HEK293 (cell line): ENCODE measurements at regions not wholly inside any gene's neighbourhood (a gene's known extent, or its start where the extent isn't known, plus 50 kb on each side); places are given as distances from the start of the nearest gene placed in this dataset.

Experiments used
- CTCF ChIA-PET: fragments of 350-600 bp; formaldehyde crosslinking; extraction: SDS; loops from one replicate; lab custom pipeline; 2021; ENCODE audit warnings: antibody characterized with exemption; lab: Yijun Ruan, JAX
- POLR2A ChIA-PET: fragments of 300-600 bp; formaldehyde crosslinking; extraction: SDS; loops from one replicate; lab custom pipeline; 2020; ENCODE audit warnings: antibody characterized with exemption, inconsistent platforms; lab: Yijun Ruan, JAX
- H3K27ac ChIP-seq: fragments of 200-500 bp; sonication (Bioruptor generic); 2 replicates; pipeline ENCODE4 v1.5.1; 2014; ENCODE audit warnings: low read depth, low read length, control low read depth, inconsistent platforms; ENCODE audit errors: extremely low read depth
- H3K36me3 ChIP-seq, 2 experiments: fragments of 200-500 bp in 1 of 2; sonication (Bioruptor generic) in 1 of 2; 1 replicate in 1 of 2; 2 replicates in 1 of 2; pipeline ENCODE4 v1.5.1; 2014 to 2017; ENCODE audit warnings: inconsistent platforms in 2 of 2, low read length in 2 of 2; ENCODE audit not compliant: control insufficient read depth in 2 of 2, insufficient read depth in 1 of 2
- H3K4me1 ChIP-seq: fragments of 200-500 bp; sonication (Bioruptor generic); 2 replicates; pipeline ENCODE4 v1.5.1; 2014; ENCODE audit warnings: mild to moderate bottlenecking, low read length, inconsistent platforms; ENCODE audit not compliant: control insufficient read depth, insufficient read depth
- H3K4me3 ChIP-seq: 2 replicates; pipeline ENCODE4 v1.5.1; 2011; ENCODE audit warnings: low read depth, mild to moderate bottlenecking, control low read depth, low read length, moderate library complexity
- H3K9me3 ChIP-seq: fragments of 200-500 bp; sonication (Bioruptor generic); 2 replicates; pipeline ENCODE4 v1.5.1; 2014; ENCODE audit warnings: low read depth, low read length, inconsistent platforms; ENCODE audit not compliant: control insufficient read depth, insufficient read depth
- BCL11B ChIP-seq: fragments of 450-650 bp; formaldehyde crosslinking; IDR thresholded peaks from 2 replicates; pipeline ENCODE4 v1.5.1; 2016; ENCODE audit warnings: low read depth, missing biosample characterization, missing genetic modification characterization
- KLF1 ChIP-seq: fragments of 450-650 bp; formaldehyde crosslinking; IDR thresholded peaks from 2 replicates; pipeline ENCODE4 v1.5.1; 2016; ENCODE audit warnings: missing biosample characterization, missing genetic modification characterization
- KLF8 ChIP-seq: fragments of 450-650 bp; formaldehyde crosslinking; IDR thresholded peaks from 2 replicates; pipeline ENCODE4 v1.5.1; 2016; ENCODE audit warnings: missing biosample characterization, missing genetic modification characterization
- RBAK ChIP-seq: fragments of 450-650 bp; formaldehyde crosslinking; IDR thresholded peaks from 2 replicates; pipeline ENCODE4 v1.5.1; 2016; ENCODE audit warnings: missing biosample characterization, missing genetic modification characterization
- SP3 ChIP-seq: fragments of 450-650 bp; formaldehyde crosslinking; IDR thresholded peaks from 2 replicates; pipeline ENCODE4 v1.5.1; 2016; ENCODE audit warnings: missing biosample characterization, missing genetic modification characterization
- SP7 ChIP-seq: fragments of 450-650 bp; formaldehyde crosslinking; IDR thresholded peaks from 2 replicates; pipeline ENCODE4 v1.5.1; 2016; ENCODE audit warnings: missing biosample characterization, missing genetic modification characterization
- ZFHX2 ChIP-seq: fragments of 450-650 bp; formaldehyde crosslinking; conservative IDR thresholded peaks from 2 replicates; pipeline ENCODE4 v1.5.1; 2016; ENCODE audit warnings: missing biosample characterization, missing genetic modification characterization
- ZNF169 ChIP-seq: fragments of 450-650 bp; formaldehyde crosslinking; IDR thresholded peaks from 2 replicates; pipeline ENCODE4 v1.5.1; 2016; ENCODE audit warnings: missing biosample characterization, missing genetic modification characterization
- ZNF184 ChIP-seq: fragments of 450-650 bp; IDR thresholded peaks from 2 replicates; pipeline ENCODE4 v1.5.1; 2018; ENCODE audit warnings: missing biosample characterization, mild to moderate bottlenecking, missing genetic modification characterization
- ZNF211 ChIP-seq: fragments of 450-650 bp; formaldehyde crosslinking; IDR thresholded peaks from 2 replicates; pipeline ENCODE4 v1.5.1; 2016; ENCODE audit warnings: low read depth, missing biosample characterization, missing genetic modification characterization
- ZNF221 ChIP-seq: fragments of 450-650 bp; formaldehyde crosslinking; IDR thresholded peaks from 2 replicates; pipeline ENCODE4 v1.5.1; 2017; ENCODE audit warnings: missing biosample characterization, missing genetic modification characterization, borderline replicate concordance
- ZNF664 ChIP-seq: fragments of 450-650 bp; formaldehyde crosslinking; IDR thresholded peaks from 2 replicates; pipeline ENCODE4 v1.5.1; 2016; ENCODE audit warnings: missing biosample characterization, missing genetic modification characterization
- ZNF747 ChIP-seq: fragments of 450-650 bp; formaldehyde crosslinking; IDR thresholded peaks from 2 replicates; pipeline ENCODE4 v1.5.1; 2016; ENCODE audit warnings: missing biosample characterization, missing genetic modification characterization
- ZNF768 ChIP-seq: fragments of 450-650 bp; formaldehyde crosslinking; IDR thresholded peaks from 2 replicates; pipeline ENCODE4 v1.5.1; 2018; ENCODE audit warnings: missing biosample characterization, mild to moderate bottlenecking, missing genetic modification characterization
- ZXDB ChIP-seq: fragments of 450-650 bp; formaldehyde crosslinking; IDR thresholded peaks from 2 replicates; pipeline ENCODE4 v1.5.1; 2016; ENCODE audit warnings: missing biosample characterization, missing genetic modification characterization
- TF ChIP-seq, protein P1 (sequence below): fragments of 450-650 bp; formaldehyde crosslinking; IDR thresholded peaks from 2 replicates; pipeline ENCODE4 v1.5.0; 2017; ENCODE audit warnings: missing biosample characterization, missing genetic modification characterization, borderline replicate concordance
- TF ChIP-seq, protein P2 (sequence below): fragments of 450-650 bp; formaldehyde crosslinking; IDR thresholded peaks from 2 replicates; pipeline ENCODE4 v1.5.1; 2016; ENCODE audit warnings: missing biosample characterization, missing genetic modification characterization
- TF ChIP-seq, protein P3 (sequence below): fragments of 450-650 bp; formaldehyde crosslinking; optimal IDR thresholded peaks from 2 replicates; pipeline ENCODE3; 2016; ENCODE audit warnings: missing biosample characterization, mild to moderate bottlenecking, missing genetic modification characterization
- TF ChIP-seq, protein P4 (sequence below): fragments of 450-650 bp; formaldehyde crosslinking; IDR thresholded peaks from 2 replicates; pipeline ENCODE4 v1.5.1; 2017; ENCODE audit warnings: missing biosample characterization, missing genetic modification characterization
- TF ChIP-seq, protein P5 (sequence below): fragments of 450-650 bp; formaldehyde crosslinking; IDR thresholded peaks from 2 replicates; pipeline ENCODE4 v1.5.1; 2016; ENCODE audit warnings: missing biosample characterization, missing genetic modification characterization
- TF ChIP-seq, protein P6 (sequence below): fragments of 450-650 bp; formaldehyde crosslinking; IDR thresholded peaks from 2 replicates; pipeline ENCODE4 v1.5.1; 2016; ENCODE audit warnings: missing biosample characterization, missing genetic modification characterization

DNA sequence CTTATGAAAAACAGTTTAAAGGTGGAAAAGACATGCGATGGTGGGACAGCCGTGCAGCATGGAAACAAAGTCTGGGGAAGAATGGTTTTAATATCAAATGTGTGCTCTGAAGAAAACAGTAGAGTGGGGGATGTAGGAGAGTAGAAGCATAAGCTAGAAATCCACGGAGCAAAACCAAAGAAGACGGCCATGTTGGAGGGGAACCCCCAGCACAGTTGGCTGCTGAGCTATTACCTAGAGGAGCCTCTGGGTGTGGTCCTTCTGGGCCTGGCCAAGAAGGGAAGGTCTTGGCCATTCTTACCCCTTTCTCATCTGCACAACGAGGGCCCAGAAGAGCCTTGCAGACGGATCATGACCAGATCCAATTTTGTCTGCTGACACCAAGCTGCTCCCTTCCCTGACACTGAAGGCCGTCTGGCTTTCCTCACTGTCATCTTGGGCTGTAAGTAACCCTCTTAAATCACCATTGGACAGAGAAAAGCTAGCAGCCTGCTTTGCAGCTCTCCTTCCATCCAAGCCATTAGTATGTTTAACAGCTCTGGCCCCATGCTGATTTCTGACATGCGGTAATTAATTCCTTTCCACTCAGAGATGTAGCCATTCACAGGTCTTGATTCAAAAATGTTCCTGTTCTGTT is 189.5 kb downstream of the SEC61B start:
- no peaks in the 10 kb centered on the region for H3K4me1 ChIP-seq
- ChIA-PET POLR2A (no interaction called here), CTCF (no interaction called here)
- no peaks in the 10 kb centered on the region for H3K36me3 ChIP-seq
- TF ChIP-seq, protein P1, sequence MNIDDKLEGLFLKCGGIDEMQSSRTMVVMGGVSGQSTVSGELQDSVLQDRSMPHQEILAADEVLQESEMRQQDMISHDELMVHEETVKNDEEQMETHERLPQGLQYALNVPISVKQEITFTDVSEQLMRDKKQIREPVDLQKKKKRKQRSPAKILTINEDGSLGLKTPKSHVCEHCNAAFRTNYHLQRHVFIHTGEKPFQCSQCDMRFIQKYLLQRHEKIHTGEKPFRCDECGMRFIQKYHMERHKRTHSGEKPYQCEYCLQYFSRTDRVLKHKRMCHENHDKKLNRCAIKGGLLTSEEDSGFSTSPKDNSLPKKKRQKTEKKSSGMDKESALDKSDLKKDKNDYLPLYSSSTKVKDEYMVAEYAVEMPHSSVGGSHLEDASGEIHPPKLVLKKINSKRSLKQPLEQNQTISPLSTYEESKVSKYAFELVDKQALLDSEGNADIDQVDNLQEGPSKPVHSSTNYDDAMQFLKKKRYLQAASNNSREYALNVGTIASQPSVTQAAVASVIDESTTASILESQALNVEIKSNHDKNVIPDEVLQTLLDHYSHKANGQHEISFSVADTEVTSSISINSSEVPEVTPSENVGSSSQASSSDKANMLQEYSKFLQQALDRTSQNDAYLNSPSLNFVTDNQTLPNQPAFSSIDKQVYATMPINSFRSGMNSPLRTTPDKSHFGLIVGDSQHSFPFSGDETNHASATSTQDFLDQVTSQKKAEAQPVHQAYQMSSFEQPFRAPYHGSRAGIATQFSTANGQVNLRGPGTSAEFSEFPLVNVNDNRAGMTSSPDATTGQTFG (tag by site-specific recombination): no peak
- no peak for TF ChIP-seq SP3 (tag by site-specific recombination)
- TF ChIP-seq SP7 (tag by site-specific recombination): no peak
- TF ChIP-seq ZFHX2 (tag by site-specific recombination): no peak
- no peak for TF ChIP-seq ZNF184 (tag by site-specific recombination)
- no peak for TF ChIP-seq ZNF221
- TF ChIP-seq BCL11B: no peak
- TF ChIP-seq, protein P2, sequence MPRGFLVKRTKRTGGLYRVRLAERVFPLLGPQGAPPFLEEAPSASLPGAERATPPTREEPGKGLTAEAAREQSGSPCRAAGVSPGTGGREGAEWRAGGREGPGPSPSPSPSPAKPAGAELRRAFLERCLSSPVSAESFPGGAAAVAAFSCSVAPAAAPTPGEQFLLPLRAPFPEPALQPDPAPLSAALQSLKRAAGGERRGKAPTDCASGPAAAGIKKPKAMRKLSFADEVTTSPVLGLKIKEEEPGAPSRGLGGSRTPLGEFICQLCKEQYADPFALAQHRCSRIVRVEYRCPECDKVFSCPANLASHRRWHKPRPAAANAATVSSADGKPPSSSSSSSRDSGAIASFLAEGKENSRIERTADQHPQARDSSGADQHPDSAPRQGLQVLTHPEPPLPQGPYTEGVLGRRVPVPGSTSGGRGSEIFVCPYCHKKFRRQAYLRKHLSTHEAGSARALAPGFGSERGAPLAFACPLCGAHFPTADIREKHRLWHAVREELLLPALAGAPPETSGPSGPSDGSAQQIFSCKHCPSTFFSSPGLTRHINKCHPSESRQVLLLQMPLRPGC: no peak
- no peak for TF ChIP-seq KLF1
- TF ChIP-seq ZNF169 (tag by site-specific recombination): no peak
- TF ChIP-seq ZXDB (tag by site-specific recombination): no peak
- TF ChIP-seq KLF8 (tag by site-specific recombination): no peak
- TF ChIP-seq, protein P3, sequence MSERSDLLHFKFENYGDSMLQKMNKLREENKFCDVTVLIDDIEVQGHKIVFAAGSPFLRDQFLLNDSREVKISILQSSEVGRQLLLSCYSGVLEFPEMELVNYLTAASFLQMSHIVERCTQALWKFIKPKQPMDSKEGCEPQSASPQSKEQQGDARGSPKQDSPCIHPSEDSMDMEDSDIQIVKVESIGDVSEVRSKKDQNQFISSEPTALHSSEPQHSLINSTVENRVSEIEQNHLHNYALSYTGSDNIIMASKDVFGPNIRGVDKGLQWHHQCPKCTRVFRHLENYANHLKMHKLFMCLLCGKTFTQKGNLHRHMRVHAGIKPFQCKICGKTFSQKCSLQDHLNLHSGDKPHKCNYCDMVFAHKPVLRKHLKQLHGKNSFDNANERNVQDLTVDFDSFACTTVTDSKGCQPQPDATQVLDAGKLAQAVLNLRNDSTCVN: no peak
- no peaks in the 10 kb centered on the region for H3K9me3 ChIP-seq
- no peak overlapping the region for H3K4me3 ChIP-seq
- H3K27ac ChIP-seq: no peak overlapping the region

DNA sequence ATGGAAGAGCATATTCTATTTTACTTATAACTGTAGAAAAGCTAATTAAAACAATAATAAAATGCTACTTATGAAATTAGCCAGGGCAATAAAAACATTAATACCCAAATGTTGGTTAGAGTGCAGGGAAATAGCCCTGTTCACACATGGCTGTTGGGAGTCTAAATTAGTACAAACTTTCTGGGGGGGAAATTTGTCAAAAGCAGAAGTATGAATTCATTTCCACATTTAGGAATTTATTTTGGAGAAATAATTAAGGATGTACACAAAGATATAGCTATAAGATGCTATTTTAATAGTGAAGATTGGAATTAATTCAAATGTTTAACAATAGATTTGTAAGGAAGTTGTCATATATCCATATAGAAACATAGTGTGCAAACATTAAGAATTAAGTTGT is 190.5 kb downstream of the SEC61B start:
- no peak overlapping the region for H3K4me3 ChIP-seq
- no peaks in the 10 kb centered on the region for H3K36me3 ChIP-seq
- ChIA-PET CTCF (no interaction called here), POLR2A (no interaction called here)
- no peaks in the 10 kb centered on the region for H3K9me3 ChIP-seq
- no peaks in the 10 kb centered on the region for H3K4me1 ChIP-seq
- H3K27ac ChIP-seq: no peak overlapping the region
- no peak for TF ChIP-seq RBAK (tag by site-specific recombination)
- TF ChIP-seq, protein P4, sequence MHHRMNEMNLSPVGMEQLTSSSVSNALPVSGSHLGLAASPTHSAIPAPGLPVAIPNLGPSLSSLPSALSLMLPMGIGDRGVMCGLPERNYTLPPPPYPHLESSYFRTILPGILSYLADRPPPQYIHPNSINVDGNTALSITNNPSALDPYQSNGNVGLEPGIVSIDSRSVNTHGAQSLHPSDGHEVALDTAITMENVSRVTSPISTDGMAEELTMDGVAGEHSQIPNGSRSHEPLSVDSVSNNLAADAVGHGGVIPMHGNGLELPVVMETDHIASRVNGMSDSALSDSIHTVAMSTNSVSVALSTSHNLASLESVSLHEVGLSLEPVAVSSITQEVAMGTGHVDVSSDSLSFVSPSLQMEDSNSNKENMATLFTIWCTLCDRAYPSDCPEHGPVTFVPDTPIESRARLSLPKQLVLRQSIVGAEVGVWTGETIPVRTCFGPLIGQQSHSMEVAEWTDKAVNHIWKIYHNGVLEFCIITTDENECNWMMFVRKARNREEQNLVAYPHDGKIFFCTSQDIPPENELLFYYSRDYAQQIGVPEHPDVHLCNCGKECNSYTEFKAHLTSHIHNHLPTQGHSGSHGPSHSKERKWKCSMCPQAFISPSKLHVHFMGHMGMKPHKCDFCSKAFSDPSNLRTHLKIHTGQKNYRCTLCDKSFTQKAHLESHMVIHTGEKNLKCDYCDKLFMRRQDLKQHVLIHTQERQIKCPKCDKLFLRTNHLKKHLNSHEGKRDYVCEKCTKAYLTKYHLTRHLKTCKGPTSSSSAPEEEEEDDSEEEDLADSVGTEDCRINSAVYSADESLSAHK (tag by site-specific recombination): no peak
- TF ChIP-seq, protein P5, sequence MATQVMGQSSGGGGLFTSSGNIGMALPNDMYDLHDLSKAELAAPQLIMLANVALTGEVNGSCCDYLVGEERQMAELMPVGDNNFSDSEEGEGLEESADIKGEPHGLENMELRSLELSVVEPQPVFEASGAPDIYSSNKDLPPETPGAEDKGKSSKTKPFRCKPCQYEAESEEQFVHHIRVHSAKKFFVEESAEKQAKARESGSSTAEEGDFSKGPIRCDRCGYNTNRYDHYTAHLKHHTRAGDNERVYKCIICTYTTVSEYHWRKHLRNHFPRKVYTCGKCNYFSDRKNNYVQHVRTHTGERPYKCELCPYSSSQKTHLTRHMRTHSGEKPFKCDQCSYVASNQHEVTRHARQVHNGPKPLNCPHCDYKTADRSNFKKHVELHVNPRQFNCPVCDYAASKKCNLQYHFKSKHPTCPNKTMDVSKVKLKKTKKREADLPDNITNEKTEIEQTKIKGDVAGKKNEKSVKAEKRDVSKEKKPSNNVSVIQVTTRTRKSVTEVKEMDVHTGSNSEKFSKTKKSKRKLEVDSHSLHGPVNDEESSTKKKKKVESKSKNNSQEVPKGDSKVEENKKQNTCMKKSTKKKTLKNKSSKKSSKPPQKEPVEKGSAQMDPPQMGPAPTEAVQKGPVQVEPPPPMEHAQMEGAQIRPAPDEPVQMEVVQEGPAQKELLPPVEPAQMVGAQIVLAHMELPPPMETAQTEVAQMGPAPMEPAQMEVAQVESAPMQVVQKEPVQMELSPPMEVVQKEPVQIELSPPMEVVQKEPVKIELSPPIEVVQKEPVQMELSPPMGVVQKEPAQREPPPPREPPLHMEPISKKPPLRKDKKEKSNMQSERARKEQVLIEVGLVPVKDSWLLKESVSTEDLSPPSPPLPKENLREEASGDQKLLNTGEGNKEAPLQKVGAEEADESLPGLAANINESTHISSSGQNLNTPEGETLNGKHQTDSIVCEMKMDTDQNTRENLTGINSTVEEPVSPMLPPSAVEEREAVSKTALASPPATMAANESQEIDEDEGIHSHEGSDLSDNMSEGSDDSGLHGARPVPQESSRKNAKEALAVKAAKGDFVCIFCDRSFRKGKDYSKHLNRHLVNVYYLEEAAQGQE (tag by site-specific recombination): no peak
- no peak for TF ChIP-seq ZNF169 (tag by site-specific recombination)
- no peak for TF ChIP-seq ZNF211
- TF ChIP-seq ZNF747 (tag by site-specific recombination): no peak
- TF ChIP-seq, protein P6, sequence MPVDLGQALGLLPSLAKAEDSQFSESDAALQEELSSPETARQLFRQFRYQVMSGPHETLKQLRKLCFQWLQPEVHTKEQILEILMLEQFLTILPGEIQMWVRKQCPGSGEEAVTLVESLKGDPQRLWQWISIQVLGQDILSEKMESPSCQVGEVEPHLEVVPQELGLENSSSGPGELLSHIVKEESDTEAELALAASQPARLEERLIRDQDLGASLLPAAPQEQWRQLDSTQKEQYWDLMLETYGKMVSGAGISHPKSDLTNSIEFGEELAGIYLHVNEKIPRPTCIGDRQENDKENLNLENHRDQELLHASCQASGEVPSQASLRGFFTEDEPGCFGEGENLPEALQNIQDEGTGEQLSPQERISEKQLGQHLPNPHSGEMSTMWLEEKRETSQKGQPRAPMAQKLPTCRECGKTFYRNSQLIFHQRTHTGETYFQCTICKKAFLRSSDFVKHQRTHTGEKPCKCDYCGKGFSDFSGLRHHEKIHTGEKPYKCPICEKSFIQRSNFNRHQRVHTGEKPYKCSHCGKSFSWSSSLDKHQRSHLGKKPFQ (tag by site-specific recombination): no peak
- TF ChIP-seq ZNF664 (tag by site-specific recombination): no peak
- TF ChIP-seq, protein P2: no peak
- no peak for TF ChIP-seq ZNF768 (tag by site-specific recombination)
